IMR-90 (cell line): ENCODE measurements at regions not wholly inside any gene's neighbourhood (a gene's known extent, or its start where the extent isn't known, plus 50 kb on each side); places are given as distances from the start of the nearest gene placed in this dataset.

ENCODE experiments used
- ATAC-seq: fragments of 200-7000 bp; cut with Tn5 transposase; 2 replicates; pipeline ENCODE4 v1.9.1; 2020; ENCODE audit warnings: low read depth, mild to moderate bottlenecking, moderate library complexity
- BruUV-seq: library from RNA; stranded (reverse); fragments of 400-500 nt; replicated peaks from 2 replicates; lab custom pipeline; 2021; lab: Mats Ljungman, UMichigan
- CTCF ChIA-PET: fragments of 300-600 bp; formaldehyde crosslinking; extraction: SDS; loops from one replicate; lab custom pipeline; 2021; ENCODE audit warnings: antibody characterized with exemption; lab: Yijun Ruan, JAX
- POLR2A ChIA-PET: fragments of 300-600 bp; sonication (Branson Sonifier 250); formaldehyde crosslinking; loops from one replicate; lab custom pipeline; 2022; ENCODE audit warnings: antibody characterized with exemption; ENCODE audit not compliant: unreplicated experiment; lab: Charles Lee
- DNase-seq: peaks from one replicate; pipeline ENCODE4 v3.0.0; 2013
- H2AFZ ChIP-seq: replicated peaks from 2 replicates; pipeline ENCODE3; 2013; ENCODE audit warnings: low read length, mild to moderate bottlenecking; ENCODE audit not compliant: poor library complexity
- H2AK5ac ChIP-seq: 2 replicates; pipeline ENCODE4 v1.6.1; 2013; ENCODE audit warnings: low read depth, low read length, inconsistent platforms
- H2AK9ac ChIP-seq: replicated peaks from 2 replicates; pipeline ENCODE3; 2013; ENCODE audit warnings: mild to moderate bottlenecking, low read depth, low read length, moderate library complexity; ENCODE audit not compliant: poor library complexity
- H2BK120ac ChIP-seq: 2 replicates; pipeline ENCODE4 v1.6.1; 2013; ENCODE audit warnings: low read depth, low read length, inconsistent platforms
- H2BK15ac ChIP-seq: 3 replicates; pipeline ENCODE4 v1.6.1; 2013; ENCODE audit warnings: low read depth, low read length, inconsistent platforms
- H2BK20ac ChIP-seq: 2 replicates; pipeline ENCODE4 v1.6.1; 2013; ENCODE audit warnings: low read depth, mild to moderate bottlenecking, inconsistent platforms, low read length, moderate library complexity
- H2BK5ac ChIP-seq: 2 replicates; pipeline ENCODE4 v1.6.1; 2013; ENCODE audit warnings: mild to moderate bottlenecking, low read depth, low read length, inconsistent platforms; ENCODE audit not compliant: poor library complexity, severe bottlenecking
- H3K14ac ChIP-seq: replicated peaks from 2 replicates; pipeline ENCODE4 v1.6.1; 2013; ENCODE audit warnings: low read depth, low read length, inconsistent platforms
- H3K18ac ChIP-seq: 2 replicates; pipeline ENCODE4 v1.6.1; 2013; ENCODE audit warnings: low read depth, low read length, control low read depth
- H3K23ac ChIP-seq: 2 replicates; pipeline ENCODE4 v1.6.1; 2013; ENCODE audit warnings: low read depth, low read length, inconsistent platforms
- H3K27ac ChIP-seq: 2 replicates; pipeline ENCODE4 v1.5.1; 2013; ENCODE audit warnings: mild to moderate bottlenecking, control low read depth, low read length; ENCODE audit not compliant: insufficient read depth
- H3K27me3 ChIP-seq: 2 replicates; pipeline ENCODE4 v1.6.1; 2013; ENCODE audit warnings: low read length; ENCODE audit not compliant: control insufficient read depth, insufficient read depth
- H3K36me3 ChIP-seq: 2 replicates; pipeline ENCODE4 v1.6.1; 2013; ENCODE audit warnings: low read length, mixed read lengths; ENCODE audit not compliant: control insufficient read depth, insufficient read depth
- H3K4ac ChIP-seq: 2 replicates; pipeline ENCODE4 v1.6.1; 2013; ENCODE audit warnings: low read depth, low read length, inconsistent platforms
- H3K4me1 ChIP-seq: 2 replicates; pipeline ENCODE4 v1.6.1; 2013; ENCODE audit warnings: low read length, mixed read lengths; ENCODE audit not compliant: control insufficient read depth, insufficient read depth
- H3K4me2 ChIP-seq: 2 replicates; pipeline ENCODE4 v1.6.1; 2013; ENCODE audit warnings: low read depth, mild to moderate bottlenecking, control low read depth, low read length, moderate library complexity
- H3K4me3 ChIP-seq: 2 replicates; pipeline ENCODE4 v1.5.1; 2013; ENCODE audit warnings: low read depth, mild to moderate bottlenecking, control low read depth, low read length, moderate library complexity; ENCODE audit not compliant: insufficient read depth
- H3K56ac ChIP-seq: 2 replicates; pipeline ENCODE4 v1.6.1; 2013; ENCODE audit warnings: low read length, inconsistent platforms; ENCODE audit not compliant: insufficient read depth; ENCODE audit errors: extremely low read depth
- H3K79me1 ChIP-seq, 2 experiments: 2 replicates each; pipeline ENCODE4 v1.6.1; 2013; ENCODE audit warnings: low read length in 2 of 2, inconsistent platforms in 1 of 2, low read depth in 1 of 2
- H3K9ac ChIP-seq: 2 replicates; pipeline ENCODE4 v1.6.1; 2013; ENCODE audit warnings: low read depth, low read length, control low read depth
- H3K9me1 ChIP-seq: 2 replicates; pipeline ENCODE4 v1.6.1; 2013; ENCODE audit warnings: low read length, inconsistent platforms; ENCODE audit not compliant: insufficient read depth
- H3K9me3 ChIP-seq: 2 replicates; pipeline ENCODE4 v1.6.1; 2013; ENCODE audit warnings: low read length; ENCODE audit not compliant: control insufficient read depth, insufficient read depth
- H4K20me1 ChIP-seq: 2 replicates; pipeline ENCODE4 v1.6.1; 2013; ENCODE audit warnings: low read length, inconsistent platforms; ENCODE audit not compliant: insufficient read depth
- H4K5ac ChIP-seq: 2 replicates; pipeline ENCODE4 v1.6.1; 2013; ENCODE audit warnings: mild to moderate bottlenecking, low read depth, low read length, control low read depth
- H4K8ac ChIP-seq, 2 experiments: 2 replicates each; pipeline ENCODE4 v1.6.1; 2013; ENCODE audit warnings: low read depth in 2 of 2, low read length in 2 of 2, control low read depth in 1 of 2, inconsistent platforms in 1 of 2
- H4K91ac ChIP-seq: 2 replicates; pipeline ENCODE4 v1.6.1; 2013; ENCODE audit warnings: low read depth, low read length, inconsistent platforms; ENCODE audit not compliant: insufficient read depth
- BHLHE40 ChIP-seq: fragments of 150-350 bp; IDR thresholded peaks from 2 replicates; pipeline ENCODE4 v1.6.1; 2016; ENCODE audit warnings: mild to moderate bottlenecking, low read depth, low read length
- CHD1 ChIP-seq: IDR thresholded peaks from 2 replicates; pipeline ENCODE4 v1.6.1; 2012; ENCODE audit warnings: low read depth, low read length, improper control_type of control experiment
- FOS ChIP-seq: fragments of 150-350 bp; IDR thresholded peaks from 2 replicates; pipeline ENCODE4 v1.6.1; 2016; ENCODE audit warnings: low read depth, low read length
- MAFK ChIP-seq: IDR thresholded peaks from 2 replicates; pipeline ENCODE4 v1.6.1; 2012; ENCODE audit warnings: low read depth, low read length, improper control_type of control experiment
- MAZ ChIP-seq: IDR thresholded peaks from 2 replicates; pipeline ENCODE4 v1.6.1; 2012; ENCODE audit warnings: low read depth, mild to moderate bottlenecking, low read length, improper control_type of control experiment, moderate library complexity, borderline replicate concordance
- NFE2L2 ChIP-seq: fragments of 150-350 bp; IDR thresholded peaks from 2 replicates; pipeline ENCODE4 v1.6.1; 2016; ENCODE audit warnings: low read depth, mild to moderate bottlenecking, low read length
- RAD21 ChIP-seq: IDR thresholded peaks from 2 replicates; pipeline ENCODE4 v1.6.1; 2012; ENCODE audit warnings: low read length, improper control_type of control experiment
- RCOR1 ChIP-seq: IDR thresholded peaks from 2 replicates; pipeline ENCODE4 v1.6.1; 2012; ENCODE audit warnings: mild to moderate bottlenecking, low read length, improper control_type of control experiment; ENCODE audit not compliant: insufficient replicate concordance
- RFX5 ChIP-seq: IDR thresholded peaks from 2 replicates; pipeline ENCODE4 v1.8.0; 2012; ENCODE audit warnings: low read depth, mild to moderate bottlenecking, low read length, moderate library complexity
- SMC3 ChIP-seq: fragments of 150-350 bp; IDR thresholded peaks from 2 replicates; pipeline ENCODE4 v1.6.1; 2016; ENCODE audit warnings: low read depth, mild to moderate bottlenecking, antibody characterized with exemption, low read length, moderate library complexity
- WGBS, 2 experiments: methylation state at CpG; one replicate each; pipeline versions ENCODE4 v1.1.5 to v1.1.7; 2013; ENCODE audit warnings: missing lambda C conversion rate in 2 of 2; ENCODE audit not compliant: insufficient read length in 1 of 2; ENCODE audit errors: extremely low coverage in 2 of 2; 5-methylcytosine and 5-hydroxymethylcytosine counted together
- dilution Hi-C: fragments of 300-500 bp; cut with HindIII; formaldehyde crosslinking; loops from one replicate; pipeline ENCODE4 v1.14.3; 2018; ENCODE audit warnings: low sequenced_read_pairs; ENCODE audit not compliant: unreplicated experiment
- in situ Hi-C: fragments of 300-500 bp; cut with MboI; formaldehyde crosslinking; loops from 3 replicates; pipeline ENCODE4 v1.14.3; 2019; ENCODE audit warnings: low sequenced_read_pairs, inconsistent platforms, mixed read lengths
- intact Hi-C: fragments of 100-400 bp; cut with micrococcal nuclease; formaldehyde crosslinking; loops from 2 replicates; pipeline ENCODE4 v1.10.0; 2022
- TF ChIP-seq, protein P1 (sequence below): conservative IDR thresholded peaks from 2 replicates; pipeline ENCODE4 v1.5.1; 2012; ENCODE audit warnings: mild to moderate bottlenecking, low read depth, low read length, improper control_type of control experiment
- TF ChIP-seq, protein P2 (sequence below): fragments of 150-350 bp; IDR thresholded peaks from 2 replicates; pipeline ENCODE4 v1.6.1; 2017; ENCODE audit warnings: mild to moderate bottlenecking, antibody characterized with exemption, low read length, low read depth
- TF ChIP-seq, protein P3 (sequence below): fragments of 150-350 bp; IDR thresholded peaks from 2 replicates; pipeline ENCODE4 v1.6.1; 2016; ENCODE audit warnings: low read depth, mild to moderate bottlenecking, low read length, moderate library complexity, borderline replicate concordance

DNA sequence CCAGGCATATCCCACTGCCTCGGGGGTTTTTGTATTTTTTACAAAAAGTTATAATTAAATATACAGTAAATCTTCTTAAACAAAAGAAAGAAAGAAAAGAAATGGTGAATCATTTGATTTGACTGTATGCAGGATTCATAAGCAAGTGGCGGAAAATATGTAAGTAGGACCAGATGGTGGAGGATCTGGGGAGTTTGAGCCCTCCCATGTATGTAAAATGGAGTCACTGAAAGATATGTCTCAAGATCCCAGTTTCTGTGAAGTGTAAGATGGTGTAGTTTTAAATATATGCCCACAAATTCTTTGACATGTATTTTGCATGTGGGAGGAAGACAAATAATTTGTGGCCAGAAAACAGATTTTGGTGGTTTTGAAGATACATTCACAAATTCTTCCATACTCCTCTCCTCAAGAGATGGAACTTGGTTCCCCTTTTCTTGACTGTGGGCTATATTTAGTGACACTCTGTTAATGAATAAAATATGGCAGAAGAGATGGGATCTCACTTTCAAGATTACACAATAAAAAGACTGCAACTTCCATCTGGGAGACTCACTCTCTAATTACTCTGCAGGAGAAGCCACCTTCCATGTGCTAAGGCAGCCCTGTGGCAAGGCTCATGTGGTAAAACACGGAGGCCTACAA lies 133.6 kb upstream of the S100G start:
- H3K4me3 ChIP-seq = no peak overlapping the region
- WGBS, 2 experiments = no CpG with 5 or more reads among the region's 3 CpGs
- no peak overlapping the region for H2AK9ac ChIP-seq
- intact Hi-C loops (no loop called here), in situ Hi-C loops (no loop called here), dilution Hi-C loops (no loop called here)
- no peaks in the 10 kb centered on the region for H3K9me3 ChIP-seq
- no peak overlapping the region for H2AFZ ChIP-seq
- POLR2A ChIA-PET = no interaction called here
- no peaks in the 10 kb centered on the region for H3K79me1 ChIP-seq
- no peak overlapping the region for H4K5ac ChIP-seq
- no peaks in the 10 kb centered on the region for H3K36me3 ChIP-seq
- H3K9me1 ChIP-seq = no peaks in the 10 kb centered on the region
- H2BK15ac ChIP-seq = no peak overlapping the region
- no peak overlapping the region for H3K9ac ChIP-seq
- H2BK5ac ChIP-seq = no peak overlapping the region
- H3K14ac ChIP-seq = no peak overlapping the region
- H3K23ac ChIP-seq = no peak overlapping the region
- H2BK20ac ChIP-seq = no peak overlapping the region
- H3K4me2 ChIP-seq = no peak overlapping the region
- no peak overlapping the region for H2BK120ac ChIP-seq
- no peak overlapping the region for H3K56ac ChIP-seq
- no peak overlapping the region for H3K18ac ChIP-seq
- CTCF ChIA-PET = no interaction called here
- no peaks in the 10 kb centered on the region for H3K4me1 ChIP-seq
- no peak overlapping the region for H4K91ac ChIP-seq
- peak; percentile 6 for DNase-seq
- no peak for ATAC-seq
- H4K20me1 ChIP-seq = no peaks in the 10 kb centered on the region
- no TSS peak for BruUV-seq
- no peak overlapping the region for H3K27ac ChIP-seq
- no peaks in the 10 kb centered on the region; the same call in none of the 2 replicates for H3K27me3 ChIP-seq
- no peak overlapping the region for H4K8ac ChIP-seq
- no peak overlapping the region for H3K4ac ChIP-seq
- no peak overlapping the region for H2AK5ac ChIP-seq
- no peak for TF ChIP-seq SMC3
- no peak for TF ChIP-seq MAFK
- TF ChIP-seq, protein P1, sequence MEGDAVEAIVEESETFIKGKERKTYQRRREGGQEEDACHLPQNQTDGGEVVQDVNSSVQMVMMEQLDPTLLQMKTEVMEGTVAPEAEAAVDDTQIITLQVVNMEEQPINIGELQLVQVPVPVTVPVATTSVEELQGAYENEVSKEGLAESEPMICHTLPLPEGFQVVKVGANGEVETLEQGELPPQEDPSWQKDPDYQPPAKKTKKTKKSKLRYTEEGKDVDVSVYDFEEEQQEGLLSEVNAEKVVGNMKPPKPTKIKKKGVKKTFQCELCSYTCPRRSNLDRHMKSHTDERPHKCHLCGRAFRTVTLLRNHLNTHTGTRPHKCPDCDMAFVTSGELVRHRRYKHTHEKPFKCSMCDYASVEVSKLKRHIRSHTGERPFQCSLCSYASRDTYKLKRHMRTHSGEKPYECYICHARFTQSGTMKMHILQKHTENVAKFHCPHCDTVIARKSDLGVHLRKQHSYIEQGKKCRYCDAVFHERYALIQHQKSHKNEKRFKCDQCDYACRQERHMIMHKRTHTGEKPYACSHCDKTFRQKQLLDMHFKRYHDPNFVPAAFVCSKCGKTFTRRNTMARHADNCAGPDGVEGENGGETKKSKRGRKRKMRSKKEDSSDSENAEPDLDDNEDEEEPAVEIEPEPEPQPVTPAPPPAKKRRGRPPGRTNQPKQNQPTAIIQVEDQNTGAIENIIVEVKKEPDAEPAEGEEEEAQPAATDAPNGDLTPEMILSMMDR = no peak
- no peak for TF ChIP-seq FOS
- no peak for TF ChIP-seq RCOR1
- TF ChIP-seq RAD21 = no peak
- TF ChIP-seq MAZ = no peak
- no peak for TF ChIP-seq NFE2L2
- TF ChIP-seq, protein P2, sequence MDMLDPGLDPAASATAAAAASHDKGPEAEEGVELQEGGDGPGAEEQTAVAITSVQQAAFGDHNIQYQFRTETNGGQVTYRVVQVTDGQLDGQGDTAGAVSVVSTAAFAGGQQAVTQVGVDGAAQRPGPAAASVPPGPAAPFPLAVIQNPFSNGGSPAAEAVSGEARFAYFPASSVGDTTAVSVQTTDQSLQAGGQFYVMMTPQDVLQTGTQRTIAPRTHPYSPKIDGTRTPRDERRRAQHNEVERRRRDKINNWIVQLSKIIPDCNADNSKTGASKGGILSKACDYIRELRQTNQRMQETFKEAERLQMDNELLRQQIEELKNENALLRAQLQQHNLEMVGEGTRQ = no peak
- no peak for TF ChIP-seq CHD1
- no peak for TF ChIP-seq BHLHE40
- no peak for TF ChIP-seq RFX5
- TF ChIP-seq, protein P3, sequence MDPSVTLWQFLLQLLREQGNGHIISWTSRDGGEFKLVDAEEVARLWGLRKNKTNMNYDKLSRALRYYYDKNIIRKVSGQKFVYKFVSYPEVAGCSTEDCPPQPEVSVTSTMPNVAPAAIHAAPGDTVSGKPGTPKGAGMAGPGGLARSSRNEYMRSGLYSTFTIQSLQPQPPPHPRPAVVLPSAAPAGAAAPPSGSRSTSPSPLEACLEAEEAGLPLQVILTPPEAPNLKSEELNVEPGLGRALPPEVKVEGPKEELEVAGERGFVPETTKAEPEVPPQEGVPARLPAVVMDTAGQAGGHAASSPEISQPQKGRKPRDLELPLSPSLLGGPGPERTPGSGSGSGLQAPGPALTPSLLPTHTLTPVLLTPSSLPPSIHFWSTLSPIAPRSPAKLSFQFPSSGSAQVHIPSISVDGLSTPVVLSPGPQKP = no peak
